Sigmoid colon (tissue), 6 donors: ENCODE measurements at regions not wholly inside any gene's neighbourhood (a gene's known extent, or its start where the extent isn't known, plus 50 kb on each side); places are given as distances from the start of the nearest gene placed in this dataset.

Experiments used
- DNase-seq: peaks from one replicate; pipeline ENCODE4 v3.0.0-alpha.2; 2019
- H3K27ac ChIP-seq, 4 donors: fragments of 200-600 bp; sonication (generic); one replicate each; pipeline ENCODE4 v1.5.1; 2016 to 2019; ENCODE audit warnings: mild to moderate bottlenecking in 1 of 4
- H3K27me3 ChIP-seq, 3 donors: fragments of 200-600 bp; sonication (generic); one replicate each; pipeline ENCODE4 v1.5.1; 2019; ENCODE audit warnings: mild to moderate bottlenecking in 1 of 3
- H3K36me3 ChIP-seq, 4 donors: fragments of 200-600 bp; sonication (generic); one replicate each; pipeline ENCODE4 v1.5.1; 2016 to 2019
- H3K4me1 ChIP-seq, 4 donors: fragments of 200-600 bp; sonication (generic); one replicate each; pipeline ENCODE4 v1.5.1; 2017 to 2019
- H3K4me3 ChIP-seq, 4 donors: fragments of 200-600 bp; sonication (generic); one replicate each; pipeline ENCODE4 v1.5.1; 2017 to 2019; ENCODE audit warnings: mild to moderate bottlenecking in 2 of 4, moderate library complexity in 1 of 4
- H3K9me3 ChIP-seq, 4 donors: fragments of 200-600 bp in 3 of 4; sonication (generic) in 3 of 4; one replicate each; pipeline versions ENCODE4 v1.5.1 to v1.6.1; 2013 to 2019
- CTCF ChIP-seq, 4 experiments: fragments of 450-650 bp in 3 of 4; fragments of 200-600 bp in 1 of 4; IDR thresholded peaks; one replicate each; pipeline ENCODE4 v1.5.1; 2016 to 2019; ENCODE audit warnings: antibody characterized with exemption in 4 of 4, mild to moderate bottlenecking in 3 of 4, moderate library complexity in 2 of 4
- EP300 ChIP-seq, 4 donors: sonication (generic); formaldehyde crosslinking; IDR thresholded peaks; one replicate each; pipeline ENCODE4 v1.6.1; 2017; ENCODE audit warnings: antibody characterized with exemption in 4 of 4
- POLR2A ChIP-seq, 2 donors: fragments of 450-650 bp; IDR thresholded peaks; one replicate each; pipeline ENCODE4 v1.6.1; 2016; ENCODE audit warnings: antibody characterized with exemption in 2 of 2, mild to moderate bottlenecking in 2 of 2, moderate library complexity in 2 of 2
- POLR2AphosphoS5 ChIP-seq, 4 donors: sonication (generic); formaldehyde crosslinking; IDR thresholded peaks; one replicate each; pipeline ENCODE4 v1.6.1; 2017; ENCODE audit warnings: antibody characterized with exemption in 4 of 4
- WGBS, 2 donors: extraction: QIAGEN DNeasy Blood & Tissue Kit; methylation state at CpG; one replicate each; pipeline ENCODE4 v1.1.7; 2013; 5-methylcytosine and 5-hydroxymethylcytosine counted together
- intact Hi-C: fragments of 100-400 bp; cut with DNase I; formaldehyde crosslinking; loops from one replicate; pipeline ENCODE4 v1.15.1; 2023
- donor health status: healthy with polysubstance abuse.
- donor health status: healthy.

- Histone ChIP-seq H3K9me3 (peaks cover 0 to 7% (median 2%) of the 10 kb centered on the region in 4 donors), H3K27ac (no peak overlapping the region), H3K4me1 (no peaks in the 10 kb centered on the region), H3K27me3 (peaks cover 0 to 5% (median 0%) of the 10 kb centered on the region in 3 donors), H3K36me3 (no peaks in the 10 kb centered on the region), H3K4me3 (no peak overlapping the region)
- 92 to 93% methylated on average over 5 of the region's 5 CpGs for WGBS, 2 donors
- DNase-seq = no peak
- TF ChIP-seq CTCF (IDR thresholded peaks at IDR 0.05) (no peak), EP300 (IDR thresholded peaks at IDR 0.05) (no peak), POLR2AphosphoS5 (IDR thresholded peaks at IDR 0.05) (no peak), POLR2A (IDR thresholded peaks at IDR 0.05) (no peak)
- intact Hi-C loops = no loop called here
Observed at GRCh38 chr2:238548902-238549462, 122.3 kb downstream of the ASB1 start.

- intact Hi-C loops = no loop called here
- H3K36me3 ChIP-seq = no peaks in the 10 kb centered on the region
- no peak for DNase-seq
- WGBS, 2 donors = 93 to 95% methylated on average over 2 of the region's 2 CpGs
- H3K9me3 ChIP-seq = peaks cover 0 to 7% (median 2%) of the 10 kb centered on the region in 4 donors
- no peak overlapping the region for H3K4me3 ChIP-seq
- TF ChIP-seq CTCF (IDR thresholded peaks at IDR 0.05) (no peak), POLR2A (IDR thresholded peaks at IDR 0.05) (no peak), EP300 (IDR thresholded peaks at IDR 0.05) (no peak)
- H3K27ac ChIP-seq = no peak overlapping the region
- H3K27me3 ChIP-seq = peaks cover 0 to 5% (median 0%) of the 10 kb centered on the region in 3 donors
- no peaks in the 10 kb centered on the region for H3K4me1 ChIP-seq
Observed at GRCh38 chr2:238549866-238550265, 123.1 kb downstream of the ASB1 start.

- Histone ChIP-seq H3K36me3 (no peaks in the 10 kb centered on the region), H3K4me1 (no peaks in the 10 kb centered on the region), H3K27ac (no peak overlapping the region), H3K27me3 (peaks cover 0 to 5% (median 0%) of the 10 kb centered on the region in 3 donors), H3K9me3 (peaks cover 0 to 7% (median 2%) of the 10 kb centered on the region in 4 donors), H3K4me3 (no peak overlapping the region)
- 87 to 91% methylated on average over 3 of the region's 3 CpGs for WGBS, 2 donors
- TF ChIP-seq POLR2AphosphoS5 (IDR thresholded peaks at IDR 0.05) = no peak
- TF ChIP-seq EP300 (IDR thresholded peaks at IDR 0.05) = no peak
- TF ChIP-seq POLR2A (IDR thresholded peaks at IDR 0.05) = no peak
- TF ChIP-seq CTCF (IDR thresholded peaks at IDR 0.05) = no peak
- DNase-seq = no peak
- intact Hi-C loops = no loop called here
Observed at GRCh38 chr2:238551091-238551490, 124.4 kb downstream of the ASB1 start.

GRCh38 chr2:238552226-238552625 lies 125.5 kb downstream of the ASB1 start:
- Histone ChIP-seq H3K27me3 (peaks cover 0 to 5% (median 0%) of the 10 kb centered on the region in 3 donors), H3K27ac (no peak overlapping the region), H3K36me3 (no peaks in the 10 kb centered on the region), H3K4me3 (no peak overlapping the region), H3K9me3 (peaks cover 0 to 7% (median 2%) of the 10 kb centered on the region in 4 donors), H3K4me1 (no peaks in the 10 kb centered on the region)
- intact Hi-C loops = no loop called here
- WGBS, 2 donors = 91 to 94% methylated on average over 5 of the region's 5 CpGs
- TF ChIP-seq POLR2AphosphoS5 (IDR thresholded peaks at IDR 0.05) = no peak
- DNase-seq = no peak

- intact Hi-C loops = no loop called here
- Histone ChIP-seq H3K4me3 (no peak overlapping the region), H3K27me3 (no peaks in the 10 kb centered on the region), H3K27ac (no peak overlapping the region), H3K36me3 (no peaks in the 10 kb centered on the region), H3K4me1 (no peaks in the 10 kb centered on the region), H3K9me3 (peaks cover 0 to 7% (median 2%) of the 10 kb centered on the region in 4 donors)
- no peak for TF ChIP-seq POLR2A (IDR thresholded peaks at IDR 0.05)
- TF ChIP-seq POLR2AphosphoS5 (IDR thresholded peaks at IDR 0.05) = no peak
- no peak for TF ChIP-seq EP300 (IDR thresholded peaks at IDR 0.05)
- no peak for TF ChIP-seq CTCF (IDR thresholded peaks at IDR 0.05)
- 93 to 95% methylated on average over 4 of the region's 4 CpGs for WGBS, 2 donors
- DNase-seq = no peak
Observed at GRCh38 chr2:238553159-238553558, 126.4 kb downstream of the ASB1 start.
